ENCODE measurements at regions not wholly inside any gene's neighbourhood (a gene's known extent, or its start where the extent isn't known, plus 50 kb on each side); places are given as distances from the start of the nearest gene placed in this dataset.
A peak's percentile ranks its signal among the peaks of the same experiment; 100 is the strongest.

DNA sequence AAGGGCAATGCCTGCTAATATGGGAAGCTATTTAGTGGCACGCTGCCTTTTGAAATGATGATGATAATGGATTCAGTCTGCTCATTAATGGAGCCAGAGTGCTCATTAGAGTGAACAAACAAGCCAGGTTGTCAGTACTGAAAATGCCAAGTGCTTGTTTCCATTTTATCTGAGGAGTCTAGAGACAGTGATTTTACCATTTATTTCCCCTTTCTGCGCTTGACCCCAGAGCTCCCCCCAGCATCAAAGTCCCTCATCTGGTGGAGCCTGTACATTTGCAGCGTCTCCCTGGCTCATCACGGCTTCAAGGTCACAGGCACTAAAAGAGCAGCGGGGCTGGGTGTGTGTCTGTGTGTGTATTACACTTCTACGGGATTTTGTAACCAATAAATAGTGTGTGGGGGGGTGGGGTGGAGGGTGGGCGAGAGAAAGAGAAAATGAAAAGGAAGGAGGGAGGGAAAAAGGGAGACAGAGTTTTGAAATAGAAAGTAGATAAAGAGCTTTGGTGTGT, 553.8 kb downstream of the TFEC start:
- Histone ChIP-seq H3K36me3 (ENCODE audit: control insufficient read depth in 2 of 2, insufficient read depth in 2 of 2, low read length in 2 of 2) (no peaks in the 10 kb centered on the region), H3K27ac (ENCODE audit: low read length) (no peak overlapping the region), H3K27me3 (ENCODE audit: control insufficient read depth in 1 of 2, insufficient read depth in 2 of 2, low read length in 2 of 2) (no peaks in the 10 kb centered on the region), H3K9ac (ENCODE audit: low read length in 2 of 2) (peak overlapping the region; percentile 21 to 70), H3K4me1 (ENCODE audit: control insufficient read depth, insufficient read depth, low read length) (no peaks in the 10 kb centered on the region), H3K4me3 (ENCODE audit: low read length in 2 of 2) (peak overlapping the region; percentile 69 to 90), H3K9me3 (ENCODE audit: control insufficient read depth in 2 of 2, low read length in 2 of 2) (no peaks in the 10 kb centered on the region)

GRCh38 chr7:115475761-115476385, 554.0 kb downstream of the MDFIC start:
- peak overlapping the region in 1 of 2 donors; percentile 31 for H3K4me3 ChIP-seq (ENCODE audit: low read length in 2 of 2)

GRCh38 chr7:115475206-115475605, 553.3 kb downstream of the MDFIC start:
- no peaks in the 10 kb centered on the region for H3K36me3 ChIP-seq (ENCODE audit: control insufficient read depth in 2 of 2, insufficient read depth in 2 of 2, low read length in 2 of 2)
- no peak overlapping the region for H3K4me3 ChIP-seq (ENCODE audit: low read length in 2 of 2)
- no peaks in the 10 kb centered on the region for H3K9me3 ChIP-seq (ENCODE audit: control insufficient read depth in 2 of 2, low read length in 2 of 2)
- H3K4me1 ChIP-seq (ENCODE audit: control insufficient read depth, insufficient read depth, low read length), result no peaks in the 10 kb centered on the region
- H3K27ac ChIP-seq (ENCODE audit: low read length), result no peak overlapping the region
- no peak overlapping the region for H3K9ac ChIP-seq (ENCODE audit: low read length in 2 of 2)
- H3K27me3 ChIP-seq (ENCODE audit: control insufficient read depth in 1 of 2, insufficient read depth in 2 of 2, low read length in 2 of 2), result no peaks in the 10 kb centered on the region

More at GRCh38 chr7:115475761-115476385, 554.0 kb downstream of the MDFIC start:
- H3K4me1 ChIP-seq (ENCODE audit: control insufficient read depth, insufficient read depth, low read length), result no peaks in the 10 kb centered on the region
- no peaks in the 10 kb centered on the region for H3K36me3 ChIP-seq (ENCODE audit: control insufficient read depth in 2 of 2, insufficient read depth in 2 of 2, low read length in 2 of 2)
- H3K27me3 ChIP-seq (ENCODE audit: control insufficient read depth in 1 of 2, insufficient read depth in 2 of 2, low read length in 2 of 2), result no peaks in the 10 kb centered on the region
- peak overlapping the region; percentile 6 for H3K27ac ChIP-seq (ENCODE audit: low read length)
- no peaks in the 10 kb centered on the region for H3K9me3 ChIP-seq (ENCODE audit: control insufficient read depth in 2 of 2, low read length in 2 of 2)
- no peak overlapping the region for H3K9ac ChIP-seq (ENCODE audit: low read length in 2 of 2)

- no peaks in the 10 kb centered on the region for H3K27me3 ChIP-seq (ENCODE audit: control insufficient read depth in 1 of 2, insufficient read depth in 2 of 2, low read length in 2 of 2)
- H3K4me1 ChIP-seq (ENCODE audit: control insufficient read depth, insufficient read depth, low read length), result no peaks in the 10 kb centered on the region
- no peak overlapping the region for H3K9ac ChIP-seq (ENCODE audit: low read length in 2 of 2)
- no peak overlapping the region for H3K27ac ChIP-seq (ENCODE audit: low read length)
- no peaks in the 10 kb centered on the region for H3K36me3 ChIP-seq (ENCODE audit: control insufficient read depth in 2 of 2, insufficient read depth in 2 of 2, low read length in 2 of 2)
- H3K9me3 ChIP-seq (ENCODE audit: control insufficient read depth in 2 of 2, low read length in 2 of 2), result no peaks in the 10 kb centered on the region
- H3K4me3 ChIP-seq (ENCODE audit: low read length in 2 of 2), result no peak overlapping the region
These were observed 552.2 kb downstream of the MDFIC start for GRCh38 chr7:115474137-115474536.

GRCh38 chr7:115471891-115472290, 550.0 kb downstream of the MDFIC start:
- no peaks in the 10 kb centered on the region for H3K4me1 ChIP-seq (ENCODE audit: control insufficient read depth, insufficient read depth, low read length)
- H3K36me3 ChIP-seq (ENCODE audit: control insufficient read depth in 2 of 2, insufficient read depth in 2 of 2, low read length in 2 of 2), result no peaks in the 10 kb centered on the region
- H3K9ac ChIP-seq (ENCODE audit: low read length in 2 of 2), result no peak overlapping the region
- H3K27ac ChIP-seq (ENCODE audit: low read length), result no peak overlapping the region
- no peak overlapping the region for H3K4me3 ChIP-seq (ENCODE audit: low read length in 2 of 2)
- no peaks in the 10 kb centered on the region for H3K27me3 ChIP-seq (ENCODE audit: control insufficient read depth in 1 of 2, insufficient read depth in 2 of 2, low read length in 2 of 2)
- no peaks in the 10 kb centered on the region for H3K9me3 ChIP-seq (ENCODE audit: control insufficient read depth in 2 of 2, low read length in 2 of 2)

DNA sequence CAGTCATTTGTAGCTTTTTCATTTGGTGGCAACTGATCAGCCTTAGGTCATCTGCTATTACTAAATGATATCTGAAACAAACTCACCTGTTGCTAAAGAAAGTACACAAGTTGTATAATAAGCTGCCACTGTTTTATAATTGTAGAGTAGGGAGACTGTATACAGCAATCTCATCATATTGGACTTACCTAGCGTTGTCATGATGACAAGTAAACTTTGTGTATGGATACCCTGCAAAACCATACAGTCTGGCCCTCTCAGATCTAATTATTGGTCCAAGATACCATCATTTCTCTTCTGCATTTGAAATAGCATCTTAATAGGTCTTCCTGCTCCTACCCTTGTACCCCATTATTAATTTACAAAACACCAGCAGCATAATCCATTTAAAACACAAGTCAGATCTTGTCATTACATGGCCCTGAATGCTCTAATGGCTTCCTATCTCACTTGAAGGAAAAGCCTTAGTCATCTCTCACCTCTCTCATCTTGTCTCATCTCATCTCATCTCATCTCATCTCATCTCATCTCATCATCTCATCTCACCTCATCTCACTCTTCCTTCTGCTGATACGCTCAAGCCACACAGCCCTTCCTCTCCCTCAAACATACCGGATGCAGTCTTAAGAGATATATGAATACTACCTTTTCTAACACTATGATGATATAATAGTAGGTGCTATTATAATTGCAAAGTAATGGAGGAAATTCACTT, 540.6 kb downstream of the MDFIC start:
- no peak overlapping the region for H3K4me3 ChIP-seq (ENCODE audit: low read length in 2 of 2)
- no peaks in the 10 kb centered on the region for H3K4me1 ChIP-seq (ENCODE audit: control insufficient read depth, insufficient read depth, low read length)
- no peaks in the 10 kb centered on the region for H3K27me3 ChIP-seq (ENCODE audit: control insufficient read depth in 1 of 2, insufficient read depth in 2 of 2, low read length in 2 of 2)
- H3K9me3 ChIP-seq (ENCODE audit: control insufficient read depth in 2 of 2, low read length in 2 of 2), result no peaks in the 10 kb centered on the region
- no peak overlapping the region for H3K9ac ChIP-seq (ENCODE audit: low read length in 2 of 2)
- H3K27ac ChIP-seq (ENCODE audit: low read length), result no peak overlapping the region
- H3K36me3 ChIP-seq (ENCODE audit: control insufficient read depth in 2 of 2, insufficient read depth in 2 of 2, low read length in 2 of 2), result no peaks in the 10 kb centered on the region

GRCh38 chr7:115449689-115450088, 527.8 kb downstream of the MDFIC start:
- Histone ChIP-seq H3K27ac (ENCODE audit: low read length) (no peak overlapping the region), H3K9ac (ENCODE audit: low read length in 2 of 2) (no peak overlapping the region), H3K4me1 (ENCODE audit: control insufficient read depth, insufficient read depth, low read length) (no peaks in the 10 kb centered on the region), H3K9me3 (ENCODE audit: control insufficient read depth in 2 of 2, low read length in 2 of 2) (no peaks in the 10 kb centered on the region), H3K36me3 (ENCODE audit: control insufficient read depth in 2 of 2, insufficient read depth in 2 of 2, low read length in 2 of 2) (no peaks in the 10 kb centered on the region), H3K4me3 (ENCODE audit: low read length in 2 of 2) (no peak overlapping the region), H3K27me3 (ENCODE audit: control insufficient read depth in 1 of 2, insufficient read depth in 2 of 2, low read length in 2 of 2) (no peaks in the 10 kb centered on the region)

GRCh38 chr7:115447495-115447894, 525.6 kb downstream of the MDFIC start:
- Histone ChIP-seq H3K4me3 (ENCODE audit: low read length in 2 of 2) (no peak overlapping the region), H3K27me3 (ENCODE audit: control insufficient read depth in 1 of 2, insufficient read depth in 2 of 2, low read length in 2 of 2) (no peaks in the 10 kb centered on the region), H3K27ac (ENCODE audit: low read length) (no peak overlapping the region), H3K4me1 (ENCODE audit: control insufficient read depth, insufficient read depth, low read length) (no peaks in the 10 kb centered on the region), H3K36me3 (ENCODE audit: control insufficient read depth in 2 of 2, insufficient read depth in 2 of 2, low read length in 2 of 2) (no peaks in the 10 kb centered on the region), H3K9ac (ENCODE audit: low read length in 2 of 2) (no peak overlapping the region), H3K9me3 (ENCODE audit: control insufficient read depth in 2 of 2, low read length in 2 of 2) (no peaks in the 10 kb centered on the region)

DNA sequence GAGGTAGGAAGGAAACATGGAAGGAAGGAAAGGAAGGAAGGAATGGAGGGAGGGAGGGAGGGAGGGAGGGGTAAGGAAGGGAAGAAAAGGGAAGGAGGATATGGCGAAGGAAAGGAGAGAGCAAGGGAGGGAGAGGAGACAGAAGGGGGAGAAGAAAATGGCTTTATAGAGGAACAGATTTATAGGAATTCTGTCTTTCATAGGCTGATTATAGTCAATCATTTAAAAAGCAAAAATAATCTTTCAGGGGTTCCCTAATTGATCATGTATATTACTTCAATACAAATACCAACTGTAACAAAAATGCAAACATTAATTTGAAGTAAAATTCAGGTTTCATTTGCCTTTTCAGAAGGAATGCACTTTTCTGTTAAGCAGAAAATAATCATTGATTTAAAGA, 519.1 kb downstream of the MDFIC start:
- H3K9me3 ChIP-seq (ENCODE audit: control insufficient read depth in 2 of 2, low read length in 2 of 2), result peaks cover 0 to 2% of the 10 kb centered on the region in 2 donors
- no peaks in the 10 kb centered on the region for H3K4me1 ChIP-seq (ENCODE audit: control insufficient read depth, insufficient read depth, low read length)
- H3K9ac ChIP-seq (ENCODE audit: low read length in 2 of 2), result no peak overlapping the region
- no peak overlapping the region for H3K4me3 ChIP-seq (ENCODE audit: low read length in 2 of 2)
- no peak overlapping the region for H3K27ac ChIP-seq (ENCODE audit: low read length)
- no peaks in the 10 kb centered on the region for H3K27me3 ChIP-seq (ENCODE audit: control insufficient read depth in 1 of 2, insufficient read depth in 2 of 2, low read length in 2 of 2)
- H3K36me3 ChIP-seq (ENCODE audit: control insufficient read depth in 2 of 2, insufficient read depth in 2 of 2, low read length in 2 of 2), result no peaks in the 10 kb centered on the region

GRCh38 chr7:115435178-115435577, 513.3 kb downstream of the MDFIC start:
- Histone ChIP-seq H3K4me3 (ENCODE audit: low read length in 2 of 2) (no peak overlapping the region), H3K27me3 (ENCODE audit: control insufficient read depth in 1 of 2, insufficient read depth in 2 of 2, low read length in 2 of 2) (no peaks in the 10 kb centered on the region), H3K36me3 (ENCODE audit: control insufficient read depth in 2 of 2, insufficient read depth in 2 of 2, low read length in 2 of 2) (no peaks in the 10 kb centered on the region), H3K27ac (ENCODE audit: low read length) (no peak overlapping the region), H3K4me1 (ENCODE audit: control insufficient read depth, insufficient read depth, low read length) (no peaks in the 10 kb centered on the region), H3K9me3 (ENCODE audit: control insufficient read depth in 2 of 2, low read length in 2 of 2) (peaks cover 0 to 2% of the 10 kb centered on the region in 2 donors), H3K9ac (ENCODE audit: low read length in 2 of 2) (no peak overlapping the region)

GRCh38 chr7:115429918-115430317, 508.0 kb downstream of the MDFIC start:
- Histone ChIP-seq H3K4me1 (ENCODE audit: control insufficient read depth, insufficient read depth, low read length) (no peaks in the 10 kb centered on the region), H3K27ac (ENCODE audit: low read length) (no peak overlapping the region), H3K4me3 (ENCODE audit: low read length in 2 of 2) (no peak overlapping the region), H3K9ac (ENCODE audit: low read length in 2 of 2) (no peak overlapping the region), H3K36me3 (ENCODE audit: control insufficient read depth in 2 of 2, insufficient read depth in 2 of 2, low read length in 2 of 2) (no peaks in the 10 kb centered on the region), H3K9me3 (ENCODE audit: control insufficient read depth in 2 of 2, low read length in 2 of 2) (no peaks in the 10 kb centered on the region), H3K27me3 (ENCODE audit: control insufficient read depth in 1 of 2, insufficient read depth in 2 of 2, low read length in 2 of 2) (no peaks in the 10 kb centered on the region)
